ENCODE measurements at regions not wholly inside any gene's neighbourhood (a gene's known extent, or its start where the extent isn't known, plus 50 kb on each side); places are given as distances from the start of the nearest gene placed in this dataset.

DNA sequence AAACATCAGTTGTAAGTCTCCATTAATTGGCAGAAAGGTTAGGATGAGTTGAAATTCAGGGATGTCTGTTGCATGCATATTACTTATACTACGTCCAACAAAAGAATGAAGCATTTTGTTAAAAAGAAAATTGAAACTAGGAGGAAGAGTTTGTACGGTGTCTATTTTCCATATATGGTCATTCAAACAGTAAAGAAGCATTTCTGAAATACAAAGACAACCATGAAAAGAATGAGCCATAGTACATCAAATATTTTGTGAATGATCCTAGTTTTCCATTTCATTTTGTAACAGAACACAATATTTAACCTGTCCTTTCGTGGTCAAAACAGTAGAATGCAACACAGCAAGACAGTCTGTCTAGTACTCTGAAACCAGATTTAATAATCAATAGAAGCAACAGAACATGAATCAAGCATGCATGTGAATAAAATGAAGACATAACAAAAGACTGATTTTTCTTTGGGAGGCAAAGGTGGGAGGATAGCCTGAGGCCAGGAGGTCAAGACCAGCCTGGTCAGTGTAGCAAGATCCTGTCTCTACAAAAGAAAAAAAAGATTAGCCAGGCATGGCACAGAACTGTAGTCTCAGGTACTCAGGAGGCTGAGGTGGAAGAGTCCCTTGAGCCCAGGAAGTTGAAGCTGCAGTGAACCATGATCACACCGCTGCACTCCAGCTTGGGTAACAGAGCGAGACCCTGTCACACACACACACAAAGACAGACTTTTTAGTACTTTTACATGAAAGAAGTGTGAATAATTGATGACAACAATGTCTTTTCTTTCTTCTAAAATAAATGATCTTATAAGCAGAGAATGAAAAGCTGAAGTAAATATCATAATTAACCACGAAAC is 156.0 kb downstream of the LRIG3 start:
- no peak for DNase-seq

GRCh38 chr12:58765076-58765475 is 155.2 kb downstream of the LRIG3 start:
- DNase-seq: no peak

DNA sequence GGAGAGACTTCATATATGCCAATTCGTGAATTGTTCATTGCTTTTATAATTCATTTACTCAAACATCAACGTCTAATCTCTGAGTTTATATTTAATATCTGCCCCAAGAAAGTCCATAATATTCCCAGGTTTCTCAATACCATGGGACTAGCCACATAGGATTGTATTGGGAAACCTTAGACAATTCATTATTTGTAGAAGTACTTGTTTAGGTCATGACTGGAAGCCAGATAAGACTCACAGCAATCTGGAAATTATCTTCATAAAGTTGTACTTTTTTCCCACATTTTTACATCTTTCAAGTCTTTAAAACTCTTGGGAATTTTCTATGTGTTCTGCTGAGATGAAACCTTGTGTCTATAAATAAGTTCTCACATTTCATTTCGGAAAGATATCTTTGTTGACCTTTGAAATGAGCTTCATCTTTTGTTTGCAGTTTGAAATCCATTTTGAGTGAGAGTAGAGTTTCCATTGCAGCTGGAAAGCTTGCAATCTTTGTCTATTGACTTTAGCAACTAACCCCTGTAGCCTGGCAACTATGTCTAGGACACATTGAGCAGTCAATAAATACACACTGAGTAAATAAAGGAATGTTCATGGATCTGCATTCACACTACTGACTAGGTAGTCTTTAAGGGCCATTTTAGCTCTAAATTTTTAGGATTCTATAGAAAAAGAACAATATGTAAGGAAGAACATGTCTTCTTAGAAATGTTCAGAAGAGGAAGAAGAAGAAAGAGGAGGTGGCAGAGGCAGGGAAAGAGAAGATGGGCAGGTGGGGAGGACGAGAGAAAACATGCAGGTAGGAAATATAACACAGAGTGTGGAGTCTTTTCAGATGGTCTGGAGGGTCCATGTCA is 154.4 kb downstream of the LRIG3 start:
- no peak for DNase-seq

- no peak for DNase-seq
Observed at GRCh38 chr12:58766513-58766870, 153.8 kb downstream of the LRIG3 start.

GRCh38 chr12:58767496-58767895 is 152.8 kb downstream of the LRIG3 start:
- no peak for DNase-seq

DNA sequence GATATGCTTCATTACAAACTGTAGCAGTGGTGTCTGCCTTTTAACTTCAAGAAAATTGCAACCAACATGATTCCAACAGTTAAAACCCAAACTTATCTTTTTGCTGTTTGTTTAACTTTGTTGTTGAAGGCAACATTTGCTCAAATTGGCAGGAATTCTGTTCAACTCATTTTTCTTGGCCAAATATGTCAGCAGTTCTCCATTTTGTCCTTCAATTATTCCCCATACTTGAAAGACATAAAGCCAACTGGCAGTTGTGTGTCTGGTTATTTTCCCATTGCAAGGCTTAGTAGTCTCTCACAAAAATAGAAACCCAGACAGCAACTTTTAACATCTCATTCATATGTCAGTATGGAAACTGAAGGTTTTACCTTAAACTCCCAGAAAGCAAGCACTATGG is 146.3 kb downstream of the LRIG3 start:
- no peak for DNase-seq

GRCh38 chr12:58774731-58775130 is 145.6 kb downstream of the LRIG3 start:
- no peak for DNase-seq

DNA sequence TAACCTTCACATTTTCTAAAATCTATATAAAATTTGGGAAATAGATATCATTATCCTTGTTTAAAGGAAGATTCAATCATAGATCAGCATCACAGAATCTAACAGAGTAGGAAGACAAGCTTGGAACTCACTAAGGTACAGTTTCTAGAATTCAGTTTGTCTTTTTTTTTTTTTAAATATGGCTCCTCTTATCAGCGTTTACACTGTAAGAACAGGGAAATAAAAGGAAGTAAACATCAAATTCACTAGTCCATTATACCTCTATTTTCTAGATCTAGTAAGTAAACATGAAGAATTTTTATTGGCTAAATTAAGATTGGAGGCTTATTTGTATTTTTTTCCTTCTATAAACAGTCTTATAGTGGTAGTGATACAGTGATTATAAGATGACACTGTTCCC is 144.9 kb downstream of the LRIG3 start:
- DNase-seq: no peak

DNA sequence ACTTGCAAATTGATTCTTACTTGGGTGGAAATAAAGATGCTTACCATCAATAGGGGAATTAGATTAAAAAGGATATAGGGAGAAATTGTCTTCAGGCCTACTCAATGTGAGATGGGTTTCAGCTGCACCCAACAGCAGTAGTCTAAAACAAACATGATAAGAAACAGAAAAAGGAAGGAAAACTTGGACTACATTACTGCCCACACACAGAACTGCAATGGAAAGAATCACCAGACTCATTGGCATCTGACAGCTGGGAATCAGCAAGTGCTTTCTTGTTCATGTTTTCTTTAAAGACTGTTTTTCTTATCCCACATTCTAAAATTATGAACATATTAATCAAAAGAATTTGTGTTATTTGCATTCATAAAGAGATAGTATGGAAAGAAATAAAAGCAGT is 144.2 kb downstream of the LRIG3 start:
- no peak for DNase-seq

- DNase-seq: no peak
Observed at GRCh38 chr12:58777815-58778214, 142.5 kb downstream of the LRIG3 start.

DNA sequence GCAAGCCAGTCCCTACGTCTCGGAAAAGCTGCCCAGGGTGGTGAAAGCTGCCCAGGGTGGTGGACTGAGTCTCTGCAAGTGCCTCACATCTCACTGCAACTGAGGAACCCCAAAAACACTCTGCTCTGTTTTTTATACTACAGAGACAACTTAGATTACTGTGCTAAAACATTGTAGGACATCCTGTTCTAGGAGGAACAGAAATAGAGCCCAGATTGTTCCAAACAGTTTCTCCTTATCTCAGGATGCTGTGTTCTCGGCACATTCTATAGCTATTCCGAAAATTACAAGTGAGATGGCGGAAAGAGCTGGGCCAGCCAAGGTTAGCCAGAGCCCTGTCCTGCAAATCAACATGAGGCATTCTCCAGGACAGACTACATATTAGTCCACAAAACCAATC is 138.7 kb downstream of the LRIG3 start:
- DNase-seq: no peak

DNA sequence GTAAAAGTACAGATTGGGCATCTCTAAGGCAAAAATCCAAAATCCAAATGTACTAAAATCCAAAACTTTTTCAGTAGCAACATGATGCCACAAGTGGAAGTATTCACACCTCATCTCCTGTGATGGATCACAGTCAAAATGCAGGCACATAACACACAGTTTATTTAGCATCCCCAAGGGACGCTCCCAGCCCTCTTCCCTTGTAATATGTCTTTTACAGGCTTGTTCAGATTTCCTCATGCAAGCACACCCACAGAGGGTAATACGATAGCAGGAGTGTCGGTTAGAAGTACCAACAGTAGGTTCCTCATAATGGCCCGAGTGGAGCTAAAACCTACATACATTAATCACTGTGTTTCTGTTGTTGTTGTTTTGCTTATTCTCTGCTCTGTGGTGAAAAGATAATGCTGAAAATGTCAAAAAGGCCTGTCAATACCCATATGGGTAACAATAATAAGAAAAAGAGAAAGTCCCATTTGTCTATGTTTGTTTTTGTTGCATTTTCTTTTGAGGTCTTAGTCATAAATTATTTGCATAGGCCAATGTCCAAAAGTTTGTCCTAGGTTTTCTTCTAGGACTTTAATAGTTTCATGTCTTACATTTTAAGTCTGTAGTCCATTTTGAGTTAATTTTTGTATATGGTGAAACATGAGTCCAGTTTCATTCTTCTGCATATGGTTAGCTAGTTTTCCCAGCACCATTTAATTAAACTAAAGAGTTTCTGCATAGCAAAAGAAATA is 133.1 kb downstream of the LRIG3 start:
- no peak for DNase-seq

- no peak for DNase-seq
Observed at GRCh38 chr12:58794859-58795258, 125.4 kb downstream of the LRIG3 start.

DNA sequence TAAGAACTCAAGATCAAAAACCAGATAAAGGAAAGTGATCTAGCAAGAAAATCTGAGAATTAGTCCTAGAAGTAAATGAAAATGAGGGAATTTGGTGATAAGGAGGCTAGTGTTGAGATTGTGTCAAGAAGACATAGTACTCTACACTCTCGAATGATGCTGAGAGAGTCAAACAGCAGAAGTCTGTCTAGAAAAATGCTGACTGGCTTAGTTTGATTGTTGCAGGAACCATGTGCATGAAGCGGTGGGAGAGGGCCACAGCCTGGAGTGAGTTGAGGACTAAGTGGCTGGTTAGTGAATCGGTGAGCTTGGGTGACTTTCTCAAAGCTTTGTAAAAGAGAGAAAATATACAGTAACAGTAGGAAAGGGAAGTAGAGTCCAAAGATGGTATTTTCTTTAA is 124.5 kb downstream of the LRIG3 start:
- no peak for DNase-seq

- DNase-seq: no peak
Observed at GRCh38 chr12:58801986-58802385, 118.3 kb downstream of the LRIG3 start.

DNA sequence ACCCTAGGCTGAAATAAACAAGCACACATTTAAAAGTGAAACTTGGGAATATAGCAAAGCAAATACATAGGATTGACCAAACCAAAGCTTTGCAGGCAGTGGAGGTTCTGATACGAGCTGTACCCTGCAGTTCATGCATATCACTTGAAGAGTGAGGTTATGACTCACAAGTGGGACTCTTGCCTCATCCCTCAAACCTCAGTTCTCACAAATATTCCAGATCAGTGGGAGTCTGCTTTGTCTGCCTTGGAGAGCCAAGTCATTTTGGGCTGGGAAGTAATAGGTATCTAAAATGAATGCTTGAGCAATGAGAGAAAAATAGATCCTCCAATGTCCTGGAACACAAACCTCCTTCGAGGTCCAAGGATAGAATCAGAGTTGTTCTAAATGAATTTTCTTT is 116.4 kb downstream of the LRIG3 start:
- no peak for DNase-seq

GRCh38 chr12:58804749-58805148 is 115.6 kb downstream of the LRIG3 start:
- no peak for DNase-seq

- no peak for DNase-seq
Observed at GRCh38 chr12:58809064-58809607, 111.2 kb downstream of the LRIG3 start.

- no peak for DNase-seq
Observed at GRCh38 chr12:58811346-58811745, 109.0 kb downstream of the LRIG3 start.

- no peak for DNase-seq
Observed at GRCh38 chr12:58812214-58812613, 108.1 kb downstream of the LRIG3 start.

DNA sequence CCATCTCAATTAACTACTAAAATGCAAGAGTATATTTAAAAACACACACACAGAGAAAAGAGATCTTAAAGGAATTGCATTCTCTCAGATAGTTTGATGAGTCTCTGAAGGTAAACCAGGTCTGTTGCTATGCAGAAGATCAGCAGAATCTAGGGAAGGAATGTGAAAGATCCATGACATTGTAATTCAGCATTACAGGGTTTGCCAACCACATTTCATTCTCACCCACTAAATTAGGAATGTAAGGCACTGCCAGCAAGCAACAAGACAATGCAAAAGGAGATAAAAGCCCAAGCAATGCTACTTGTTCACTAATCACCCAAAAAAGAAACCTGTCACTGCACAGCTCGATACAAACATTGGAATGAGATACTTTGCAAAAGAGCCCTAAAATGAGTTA is 106.3 kb downstream of the LRIG3 start:
- no peak for DNase-seq

- no peak for DNase-seq
Observed at GRCh38 chr12:58815235-58815634, 105.1 kb downstream of the LRIG3 start.

DNA sequence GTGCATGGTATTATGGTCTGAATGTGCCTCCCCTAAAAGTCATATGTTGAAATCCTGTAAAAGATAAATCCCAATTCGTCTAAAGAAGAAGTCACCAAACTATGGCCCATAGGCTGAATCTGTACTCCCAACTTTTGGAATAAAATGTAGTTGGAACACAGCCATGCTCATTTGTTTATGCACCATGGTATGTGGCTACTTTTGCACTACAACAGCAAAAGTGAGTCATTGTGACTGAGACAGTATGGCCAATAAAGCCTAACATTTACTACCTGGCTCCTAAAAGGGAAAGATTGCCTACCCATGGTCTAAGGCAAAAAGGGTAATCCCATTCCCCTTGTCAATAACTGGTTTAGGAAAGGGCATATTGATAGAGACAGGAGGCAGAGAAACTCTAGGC is 101.8 kb downstream of the LRIG3 start:
- DNase-seq: no peak

Data from CD4-positive, alpha-beta T cell treated with Interleukin-17A for 1 hour (primary cell).